ENCODE measurements at regions not wholly inside any gene's neighbourhood (a gene's known extent, or its start where the extent isn't known, plus 50 kb on each side); places are given as distances from the start of the nearest gene placed in this dataset.

DNA sequence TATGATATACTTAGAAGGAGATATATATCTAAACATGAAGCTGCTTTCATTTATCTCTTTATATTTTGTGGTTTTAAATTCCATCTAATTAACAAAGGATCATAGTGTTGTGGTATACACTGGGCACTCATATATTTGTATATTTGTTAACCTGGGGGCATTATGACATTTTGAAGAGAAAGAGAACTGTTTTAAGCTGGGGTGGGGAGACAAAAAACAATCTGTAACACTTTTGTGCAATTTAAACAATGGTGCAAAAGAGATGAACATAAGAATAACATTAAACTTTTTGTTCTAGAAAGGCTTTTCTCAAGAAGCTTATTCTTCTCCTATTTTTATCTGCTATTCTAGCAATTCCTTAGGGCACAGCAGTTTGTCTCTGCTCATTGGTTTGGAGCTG lies 842.0 kb upstream of the CDH2 start:
- H3K4me3 Mint-ChIP-seq = no peak overlapping the region
- TF ChIP-seq, protein P1, sequence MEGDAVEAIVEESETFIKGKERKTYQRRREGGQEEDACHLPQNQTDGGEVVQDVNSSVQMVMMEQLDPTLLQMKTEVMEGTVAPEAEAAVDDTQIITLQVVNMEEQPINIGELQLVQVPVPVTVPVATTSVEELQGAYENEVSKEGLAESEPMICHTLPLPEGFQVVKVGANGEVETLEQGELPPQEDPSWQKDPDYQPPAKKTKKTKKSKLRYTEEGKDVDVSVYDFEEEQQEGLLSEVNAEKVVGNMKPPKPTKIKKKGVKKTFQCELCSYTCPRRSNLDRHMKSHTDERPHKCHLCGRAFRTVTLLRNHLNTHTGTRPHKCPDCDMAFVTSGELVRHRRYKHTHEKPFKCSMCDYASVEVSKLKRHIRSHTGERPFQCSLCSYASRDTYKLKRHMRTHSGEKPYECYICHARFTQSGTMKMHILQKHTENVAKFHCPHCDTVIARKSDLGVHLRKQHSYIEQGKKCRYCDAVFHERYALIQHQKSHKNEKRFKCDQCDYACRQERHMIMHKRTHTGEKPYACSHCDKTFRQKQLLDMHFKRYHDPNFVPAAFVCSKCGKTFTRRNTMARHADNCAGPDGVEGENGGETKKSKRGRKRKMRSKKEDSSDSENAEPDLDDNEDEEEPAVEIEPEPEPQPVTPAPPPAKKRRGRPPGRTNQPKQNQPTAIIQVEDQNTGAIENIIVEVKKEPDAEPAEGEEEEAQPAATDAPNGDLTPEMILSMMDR (conservative IDR thresholded peaks at IDR 0.05) = no peak
- no peaks in the 10 kb centered on the region for H3K9me3 Mint-ChIP-seq
- H3K27ac Mint-ChIP-seq = no peak overlapping the region
- H3K4me1 Mint-ChIP-seq (ENCODE audit: unreplicated experiment) = no peaks in the 10 kb centered on the region
- DNase-seq (ENCODE audit: extremely low spot score, unreplicated experiment) = no peak
- no peaks in the 10 kb centered on the region for H3K36me3 Mint-ChIP-seq
- H3K27me3 Mint-ChIP-seq = no peaks in the 10 kb centered on the region

DNA sequence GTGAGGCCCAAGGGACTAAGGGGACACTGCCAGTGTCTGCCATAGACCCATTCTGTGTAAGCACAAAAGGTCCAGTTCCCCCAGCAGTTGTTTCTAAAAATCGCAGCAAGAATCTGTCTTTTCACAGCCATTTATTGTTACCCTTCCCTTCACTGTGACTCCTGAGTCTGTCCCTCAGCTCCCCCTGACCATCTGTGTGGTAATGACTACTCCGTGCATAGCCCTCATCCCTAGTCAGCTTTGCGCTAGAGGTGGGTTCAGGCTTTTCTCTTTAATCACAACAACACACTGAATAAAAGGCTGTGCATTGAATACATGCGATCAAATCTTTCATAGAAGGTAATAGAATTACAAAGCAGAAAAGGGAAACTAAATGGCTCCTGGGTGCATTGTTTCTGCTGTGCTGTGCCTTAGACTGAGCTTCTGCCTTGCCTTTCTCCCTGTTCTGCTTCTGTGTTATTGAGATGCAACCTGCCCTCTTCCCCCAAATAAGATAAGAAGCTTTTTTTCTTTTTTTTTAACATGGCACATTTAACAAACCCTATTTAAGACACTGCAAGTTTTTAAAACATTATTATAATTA lies 836.0 kb upstream of the CDH2 start:
- no peaks in the 10 kb centered on the region for H3K4me1 Mint-ChIP-seq (ENCODE audit: unreplicated experiment)
- no peak for DNase-seq (ENCODE audit: extremely low spot score, unreplicated experiment)
- no peaks in the 10 kb centered on the region for H3K36me3 Mint-ChIP-seq
- TF ChIP-seq, protein P1 (conservative IDR thresholded peaks at IDR 0.05) = no peak
- no peaks in the 10 kb centered on the region for H3K9me3 Mint-ChIP-seq
- H3K27me3 Mint-ChIP-seq = no peaks in the 10 kb centered on the region
- no peak overlapping the region for H3K4me3 Mint-ChIP-seq
- H3K27ac Mint-ChIP-seq = no peak overlapping the region

DNA sequence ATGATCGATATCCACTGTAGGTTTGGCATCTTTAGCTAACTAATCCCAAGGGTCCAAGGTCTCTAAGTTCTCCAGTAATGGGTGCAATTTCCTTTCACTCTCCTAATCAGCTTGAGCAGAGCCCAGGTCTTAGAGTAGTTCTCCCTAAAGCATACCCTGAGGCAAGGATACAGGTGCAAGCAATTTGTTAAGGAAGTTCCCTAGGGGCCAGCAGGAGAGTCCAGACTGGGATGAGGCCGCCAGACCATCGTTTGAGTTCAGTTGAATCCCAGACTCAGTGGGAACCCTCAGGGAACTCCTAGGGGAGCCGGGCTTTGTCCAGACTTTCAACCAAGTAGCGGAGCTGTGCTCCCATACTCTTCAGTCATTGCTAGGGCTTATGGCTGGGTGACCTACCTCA lies 835.4 kb upstream of the CDH2 start:
- no peaks in the 10 kb centered on the region for H3K27me3 Mint-ChIP-seq
- DNase-seq (ENCODE audit: extremely low spot score, unreplicated experiment) = no peak
- H3K27ac Mint-ChIP-seq = no peak overlapping the region
- no peak overlapping the region for H3K4me3 Mint-ChIP-seq
- no peaks in the 10 kb centered on the region for H3K9me3 Mint-ChIP-seq
- TF ChIP-seq, protein P1 (conservative IDR thresholded peaks at IDR 0.05) = no peak
- no peaks in the 10 kb centered on the region for H3K4me1 Mint-ChIP-seq (ENCODE audit: unreplicated experiment)
- no peaks in the 10 kb centered on the region for H3K36me3 Mint-ChIP-seq

DNA sequence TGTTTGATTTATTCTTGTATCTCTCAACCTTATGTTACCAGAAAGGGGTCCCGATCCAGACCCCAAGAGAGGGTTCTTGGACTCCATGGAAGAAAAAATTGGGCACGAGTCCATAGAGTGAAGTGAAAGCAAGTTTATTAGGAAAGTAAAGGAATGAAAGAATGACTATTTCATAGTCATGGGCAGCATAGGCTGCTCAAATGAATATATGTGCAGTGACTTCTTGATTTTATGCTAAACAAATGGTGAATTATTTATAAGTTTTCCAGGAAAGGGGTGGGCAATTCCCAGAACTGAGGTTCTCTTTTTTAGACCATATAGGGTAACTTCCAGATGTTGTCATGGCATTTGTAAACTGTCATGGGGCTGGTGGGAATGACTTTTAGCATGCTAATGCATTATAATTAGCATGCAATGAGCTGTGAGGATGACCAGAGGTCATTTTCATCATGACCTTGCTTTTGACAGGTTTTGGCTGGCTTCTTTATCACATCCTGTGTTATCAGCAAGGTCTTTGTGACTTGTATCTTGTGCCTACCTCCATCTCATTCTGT lies 832.4 kb upstream of the CDH2 start:
- H3K27me3 Mint-ChIP-seq = no peaks in the 10 kb centered on the region
- no peaks in the 10 kb centered on the region for H3K4me1 Mint-ChIP-seq (ENCODE audit: unreplicated experiment)

DNA sequence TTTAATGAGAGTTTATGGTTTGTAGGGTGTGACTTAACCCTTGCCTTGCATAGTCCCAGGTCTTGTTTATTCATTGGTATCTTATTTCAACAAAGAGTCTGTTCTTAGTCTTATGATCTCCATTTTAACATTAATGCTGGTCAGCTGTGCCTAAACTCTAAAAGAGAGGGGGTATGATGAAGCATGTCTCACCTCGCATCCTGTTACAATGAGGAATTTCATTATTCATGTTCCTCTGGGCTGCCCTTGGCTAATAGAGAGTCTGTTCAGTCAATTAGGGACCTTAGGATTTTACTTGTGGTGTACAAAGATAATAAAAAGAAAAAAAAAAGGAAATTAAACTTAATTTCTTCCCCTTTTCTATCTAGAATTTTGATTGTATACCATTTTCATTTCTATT lies 831.9 kb upstream of the CDH2 start:
- Mint-ChIP-seq H3K4me3 (no peak overlapping the region), H3K9me3 (no peaks in the 10 kb centered on the region), H3K27me3 (no peaks in the 10 kb centered on the region), H3K27ac (no peak overlapping the region), H3K36me3 (no peaks in the 10 kb centered on the region), H3K4me1 (ENCODE audit: unreplicated experiment) (no peaks in the 10 kb centered on the region)
- no peak for DNase-seq (ENCODE audit: extremely low spot score, unreplicated experiment)
- TF ChIP-seq, protein P1 (conservative IDR thresholded peaks at IDR 0.05) = no peak

More for the DNA sequence above, 832.4 kb upstream of the CDH2 start:
- Mint-ChIP-seq H3K9me3 (no peaks in the 10 kb centered on the region), H3K27ac (no peak overlapping the region), H3K4me3 (no peak overlapping the region), H3K36me3 (no peaks in the 10 kb centered on the region)
- no peak for DNase-seq (ENCODE audit: extremely low spot score, unreplicated experiment)
- TF ChIP-seq, protein P1 (conservative IDR thresholded peaks at IDR 0.05) = no peak
